Mucosa of descending colon (tissue), 3 donors: ENCODE measurements at regions not wholly inside any gene's neighbourhood (a gene's known extent, or its start where the extent isn't known, plus 50 kb on each side); places are given as distances from the start of the nearest gene placed in this dataset.
"Not testable (repeated sequence)": the region's sequence is repeated elsewhere in the genome, so short reads cannot be mapped to it uniquely, and the experiment has no call there.

Experiments
- ATAC-seq: fragments of 200-7000 bp; cut with Tn5 transposase; one replicate; pipeline ENCODE4 v1.9.1; 2020; ENCODE audit warnings: mild to moderate bottlenecking, moderate library complexity
- DNase-seq, 3 donors: peaks; one replicate each; pipeline ENCODE4 v3.0.0-alpha.2; 2020
- H3K36me3 ChIP-seq: fragments of 200-600 bp; one replicate; pipeline ENCODE4 v1.8.0; 2021; ENCODE audit warnings: low read depth, mild to moderate bottlenecking
- H3K4me1 ChIP-seq: fragments of 200-600 bp; one replicate; pipeline ENCODE4 v1.8.0; 2021; ENCODE audit warnings: low read depth, mild to moderate bottlenecking
- H3K4me3 ChIP-seq: fragments of 200-600 bp; one replicate; pipeline ENCODE4 v1.8.0; 2021; ENCODE audit warnings: mild to moderate bottlenecking
- H3K9me3 ChIP-seq: fragments of 200-600 bp; one replicate; pipeline ENCODE4 v1.8.0; 2021; ENCODE audit warnings: mild to moderate bottlenecking
- intact Hi-C, 2 donors: fragments of 100-400 bp; cut with DNase I in 1 of 2; cut with micrococcal nuclease in 1 of 2; formaldehyde crosslinking; loops; one replicate each; pipeline versions ENCODE4 v1.11.0 to v1.11.1; 2022; cut with DNase I, micrococcal nuclease
- TF ChIP-seq, protein P1 (sequence below): fragments of 200-600 bp; IDR thresholded peaks from one replicate; pipeline ENCODE4 v1.8.0; 2022; ENCODE audit warnings: antibody characterized with exemption, mild to moderate bottlenecking
- donor health status: DM: no; HTN: no; CAD: no; lungs with moderate emphysema.
- donor health status: DM: no; HTN: no; CAD: no.
- donor health status: DM: no; HTN: yes; CAD: no.

DNA sequence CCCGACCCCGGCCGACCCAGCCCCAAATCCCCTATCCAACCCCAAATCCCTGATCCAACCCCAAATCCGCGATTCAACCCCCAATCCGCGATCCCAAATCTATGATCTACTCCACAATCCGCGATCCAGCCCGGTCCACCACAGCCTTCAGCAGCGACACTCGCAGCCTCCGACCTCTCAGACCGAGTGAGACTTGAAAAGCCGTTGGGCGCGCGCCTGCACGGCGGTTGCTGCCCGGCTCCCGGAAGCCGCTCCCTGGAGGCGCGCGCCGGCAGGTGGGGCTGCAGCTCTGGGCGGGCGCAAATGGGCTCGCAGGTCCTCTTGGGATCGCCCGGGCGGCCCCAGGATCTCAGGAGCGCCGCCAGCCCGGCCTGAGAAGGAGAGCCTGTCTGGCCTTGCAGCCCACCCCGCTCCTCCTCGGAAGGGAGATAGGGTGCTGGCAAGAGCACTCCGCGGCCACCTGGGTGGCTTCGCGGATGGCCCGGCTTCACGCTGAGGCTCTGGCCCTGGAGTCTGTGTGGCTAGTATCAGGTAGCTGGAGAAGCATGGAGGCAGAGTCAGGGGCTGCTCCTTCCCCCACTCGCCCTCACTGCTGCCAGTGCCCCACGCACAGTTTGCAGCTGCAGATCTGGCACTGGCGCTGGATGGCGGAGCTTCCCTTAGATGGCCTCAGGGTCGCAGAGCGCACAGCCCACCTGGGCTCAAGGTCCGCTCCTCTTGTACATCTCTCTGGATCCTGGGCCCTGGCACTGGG is 533.4 kb upstream of the DEFB115 start:
- DNase-seq (peak; percentile 73 to 91 (median 84)), ATAC-seq (peak; percentile 48)
- intact Hi-C loops, H3K36me3 ChIP-seq, H3K9me3 ChIP-seq, H3K4me3 ChIP-seq, H3K4me1 ChIP-seq: not testable (repeated sequence)
- TF ChIP-seq, protein P1, sequence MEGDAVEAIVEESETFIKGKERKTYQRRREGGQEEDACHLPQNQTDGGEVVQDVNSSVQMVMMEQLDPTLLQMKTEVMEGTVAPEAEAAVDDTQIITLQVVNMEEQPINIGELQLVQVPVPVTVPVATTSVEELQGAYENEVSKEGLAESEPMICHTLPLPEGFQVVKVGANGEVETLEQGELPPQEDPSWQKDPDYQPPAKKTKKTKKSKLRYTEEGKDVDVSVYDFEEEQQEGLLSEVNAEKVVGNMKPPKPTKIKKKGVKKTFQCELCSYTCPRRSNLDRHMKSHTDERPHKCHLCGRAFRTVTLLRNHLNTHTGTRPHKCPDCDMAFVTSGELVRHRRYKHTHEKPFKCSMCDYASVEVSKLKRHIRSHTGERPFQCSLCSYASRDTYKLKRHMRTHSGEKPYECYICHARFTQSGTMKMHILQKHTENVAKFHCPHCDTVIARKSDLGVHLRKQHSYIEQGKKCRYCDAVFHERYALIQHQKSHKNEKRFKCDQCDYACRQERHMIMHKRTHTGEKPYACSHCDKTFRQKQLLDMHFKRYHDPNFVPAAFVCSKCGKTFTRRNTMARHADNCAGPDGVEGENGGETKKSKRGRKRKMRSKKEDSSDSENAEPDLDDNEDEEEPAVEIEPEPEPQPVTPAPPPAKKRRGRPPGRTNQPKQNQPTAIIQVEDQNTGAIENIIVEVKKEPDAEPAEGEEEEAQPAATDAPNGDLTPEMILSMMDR: peak; percentile 12

DNA sequence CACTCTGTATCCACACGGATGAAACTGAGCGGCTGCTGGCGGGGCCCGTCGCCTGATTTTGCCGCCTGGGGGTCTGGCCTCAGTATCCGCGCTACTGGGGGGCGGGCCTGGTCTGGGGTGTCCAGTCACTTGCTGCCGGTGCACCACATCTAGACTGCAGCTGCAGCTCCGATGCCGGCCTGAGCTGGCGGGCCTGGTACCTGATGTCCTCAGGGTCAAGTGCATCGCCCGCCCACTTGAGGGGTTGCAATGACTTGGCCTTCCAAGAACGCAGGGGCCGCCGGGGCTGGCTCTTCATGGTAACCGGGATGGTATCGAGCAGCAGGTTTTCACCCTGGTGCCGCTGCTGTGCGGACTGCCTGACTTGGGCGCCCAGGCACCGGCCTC is 532.8 kb upstream of the DEFB115 start:
- H3K4me1 ChIP-seq, H3K4me3 ChIP-seq, H3K36me3 ChIP-seq, ATAC-seq, H3K9me3 ChIP-seq, intact Hi-C loops: not testable (repeated sequence)
- DNase-seq: peak; percentile 3 to 55 (median 53)

DNA sequence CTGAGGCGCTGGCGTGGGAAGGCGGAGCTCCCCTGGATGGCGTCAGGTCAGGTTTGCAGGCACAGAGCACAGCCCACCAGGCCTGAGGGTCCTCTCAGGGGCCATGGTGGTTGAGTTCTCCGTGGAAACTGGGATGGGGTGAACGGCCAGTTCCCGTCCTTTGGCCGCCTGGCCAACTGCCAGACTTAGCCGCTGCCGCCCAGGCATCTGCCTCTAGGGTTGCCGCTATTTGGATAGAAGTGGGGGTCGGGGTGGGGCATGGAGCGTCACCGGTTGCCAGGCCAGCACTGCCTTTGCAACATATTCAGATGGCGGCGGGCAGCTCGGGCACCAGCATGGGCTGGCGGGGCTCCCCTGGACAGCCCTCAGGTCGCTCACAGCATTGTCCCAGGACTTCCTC is 532.3 kb upstream of the DEFB115 start:
- H3K4me3 ChIP-seq, H3K9me3 ChIP-seq, H3K36me3 ChIP-seq, intact Hi-C loops, ATAC-seq, H3K4me1 ChIP-seq: not testable (repeated sequence)
- peak in 1 of 3 donors; percentile 41 for DNase-seq

DNA sequence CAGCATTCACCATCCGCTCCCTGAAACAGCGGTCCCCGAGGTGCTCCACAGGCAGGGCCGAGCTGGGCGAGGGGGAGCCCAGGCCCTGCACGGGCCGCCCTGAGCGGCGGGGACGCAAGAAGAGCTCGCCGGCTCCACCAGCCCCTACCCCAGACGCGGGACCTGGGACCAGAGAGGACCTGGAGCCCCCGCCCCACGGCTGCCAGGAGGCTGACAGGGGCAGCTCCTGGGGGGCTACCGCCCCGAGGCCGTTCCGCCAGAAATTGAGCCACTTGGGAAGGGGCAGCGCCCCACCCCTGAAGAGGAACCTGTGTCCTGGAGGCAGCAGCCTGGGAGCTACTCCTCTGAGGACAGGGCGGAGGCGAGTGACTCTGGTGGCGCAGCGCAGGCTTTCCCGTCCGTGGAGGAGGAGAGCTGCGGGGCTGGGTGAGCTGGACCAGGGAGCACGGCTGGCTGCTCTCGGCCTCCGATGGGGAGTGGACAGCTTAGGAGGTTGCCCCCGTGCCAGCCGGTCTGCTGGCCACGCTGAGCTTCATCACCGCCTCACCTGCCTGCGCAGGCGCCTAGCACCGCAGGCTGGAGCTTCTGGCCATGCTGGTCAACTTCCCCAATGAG is 529.1 kb upstream of the DEFB115 start:
- H3K36me3 ChIP-seq, H3K4me3 ChIP-seq, ATAC-seq, H3K4me1 ChIP-seq, H3K9me3 ChIP-seq, intact Hi-C loops: not testable (repeated sequence)
- DNase-seq: peak in 1 of 3 donors; percentile 35
